Stimulated activated memory B cell treated with anti-CD40 and anti-IgM and Interleukin-4, amounts not matched to agents 10 μg/mL and 1 μg/mL and 100 μg/mL, for 72 hours (primary cell): ENCODE measurements at regions not wholly inside any gene's neighbourhood (a gene's known extent, or its start where the extent isn't known, plus 50 kb on each side); places are given as distances from the start of the nearest gene placed in this dataset.
"Not testable (repeated sequence)": the region's sequence is repeated elsewhere in the genome, so short reads cannot be mapped to it uniquely, and the experiment has no call there.

Experiments
- ATAC-seq: fragments of 150-1000 bp; cut with Tn5 transposase; 2 replicates; pipeline ENCODE4 v1.10.0; 2021
- H3K27ac Mint-ChIP-seq: one replicate; pipeline ENCODE4 v1.8.0; 2022; ENCODE audit warnings: mild to moderate bottlenecking, mixed read lengths
- H3K27me3 Mint-ChIP-seq: one replicate; pipeline ENCODE4 v1.8.0; 2022; ENCODE audit warnings: mixed read lengths
- H3K36me3 Mint-ChIP-seq: one replicate; pipeline ENCODE4 v1.8.0; 2022; ENCODE audit warnings: mixed read lengths
- H3K4me1 Mint-ChIP-seq: one replicate; pipeline ENCODE4 v1.8.0; 2022; ENCODE audit warnings: mixed read lengths
- H3K4me3 Mint-ChIP-seq: one replicate; pipeline ENCODE4 v1.8.0; 2022; ENCODE audit warnings: mild to moderate bottlenecking, moderate library complexity, mixed read lengths
- H3K9me3 Mint-ChIP-seq: one replicate; pipeline ENCODE4 v1.8.0; 2022; ENCODE audit warnings: mixed read lengths

GRCh38 chr3:94822298-94822697 is 759.4 kb downstream of the NSUN3 start:
- peaks cover 6% of the 10 kb centered on the region for H3K9me3 Mint-ChIP-seq
- ATAC-seq: no peak
- H3K27ac Mint-ChIP-seq: no peak overlapping the region
- no peak overlapping the region for H3K4me3 Mint-ChIP-seq
- H3K36me3 Mint-ChIP-seq: no peaks in the 10 kb centered on the region
- no peaks in the 10 kb centered on the region for H3K4me1 Mint-ChIP-seq
- no peaks in the 10 kb centered on the region for H3K27me3 Mint-ChIP-seq

DNA sequence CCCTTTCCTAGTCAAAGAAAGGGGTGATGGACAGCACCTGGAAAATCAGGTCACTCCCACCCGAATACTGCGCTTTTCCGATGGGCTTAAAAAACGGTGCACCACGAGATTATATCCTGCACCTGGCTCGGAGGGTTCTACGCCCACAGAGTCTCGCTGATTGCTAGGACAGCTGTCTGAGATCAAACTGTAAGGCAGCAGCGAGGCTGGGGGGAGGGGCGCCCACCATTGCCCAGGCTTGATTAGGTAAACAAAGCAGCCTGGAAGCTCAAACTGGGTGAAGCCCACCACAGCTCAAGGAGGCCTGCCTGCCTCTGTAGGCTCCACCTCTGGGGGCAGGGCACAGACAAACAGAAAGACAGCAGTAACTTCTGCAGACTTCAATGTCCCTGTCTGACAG is 783.4 kb downstream of the NSUN3 start:
- H3K36me3 Mint-ChIP-seq, H3K27ac Mint-ChIP-seq, H3K9me3 Mint-ChIP-seq, H3K4me1 Mint-ChIP-seq, H3K27me3 Mint-ChIP-seq, ATAC-seq, H3K4me3 Mint-ChIP-seq: not testable (repeated sequence)

DNA sequence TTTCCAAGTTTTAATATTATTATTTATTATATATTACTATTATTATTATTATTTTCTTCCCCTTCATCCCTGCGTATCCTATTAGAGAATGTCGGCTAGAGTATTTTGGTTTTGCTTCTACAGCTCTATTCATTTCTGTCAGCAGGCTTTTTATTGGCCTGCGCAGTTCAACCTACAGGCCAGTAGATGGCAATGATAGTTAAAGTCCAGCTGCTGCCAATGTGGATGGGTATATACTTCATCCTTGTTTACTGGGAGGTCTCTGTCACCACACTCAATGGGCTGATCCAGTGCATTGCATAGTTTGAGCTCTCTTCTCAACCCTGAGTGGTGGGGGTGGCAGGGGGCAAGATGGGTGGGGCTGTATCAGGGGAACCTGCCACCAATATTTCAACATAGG is 799.8 kb downstream of the NSUN3 start:
- Mint-ChIP-seq H3K36me3 (no peaks in the 10 kb centered on the region), H3K27ac (no peak overlapping the region), H3K4me1 (no peaks in the 10 kb centered on the region), H3K27me3 (no peaks in the 10 kb centered on the region), H3K4me3 (no peak overlapping the region), H3K9me3 (peaks cover 17% of the 10 kb centered on the region)
- ATAC-seq: no peak

DNA sequence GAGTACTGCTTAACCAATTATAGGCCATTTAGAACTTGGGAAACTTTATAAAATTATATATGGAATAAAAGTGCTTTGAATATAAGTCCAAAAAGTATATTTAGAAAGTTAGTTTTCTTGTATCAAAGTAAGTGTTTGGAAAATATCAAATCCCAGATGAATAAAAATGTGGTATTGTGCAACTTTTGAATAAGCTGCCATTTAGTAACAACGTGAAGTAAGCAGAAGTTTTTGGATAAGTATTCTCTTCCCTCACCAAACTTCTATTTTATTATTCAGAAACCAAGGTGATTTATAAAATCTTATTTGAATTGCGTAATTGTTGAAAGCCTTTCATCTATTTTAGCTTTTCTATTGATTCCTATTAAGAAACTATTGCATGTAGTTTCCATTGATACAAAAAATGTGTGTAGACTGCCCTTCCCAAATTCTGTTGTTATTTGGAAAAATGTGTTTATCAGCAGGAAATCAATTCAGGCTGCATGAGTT is 806.2 kb downstream of the NSUN3 start:
- Mint-ChIP-seq H3K27me3 (no peaks in the 10 kb centered on the region), H3K9me3 (peaks cover 11% of the 10 kb centered on the region), H3K4me1 (no peaks in the 10 kb centered on the region), H3K36me3 (no peaks in the 10 kb centered on the region), H3K27ac (no peak overlapping the region), H3K4me3 (no peak overlapping the region)
- no peak for ATAC-seq

DNA sequence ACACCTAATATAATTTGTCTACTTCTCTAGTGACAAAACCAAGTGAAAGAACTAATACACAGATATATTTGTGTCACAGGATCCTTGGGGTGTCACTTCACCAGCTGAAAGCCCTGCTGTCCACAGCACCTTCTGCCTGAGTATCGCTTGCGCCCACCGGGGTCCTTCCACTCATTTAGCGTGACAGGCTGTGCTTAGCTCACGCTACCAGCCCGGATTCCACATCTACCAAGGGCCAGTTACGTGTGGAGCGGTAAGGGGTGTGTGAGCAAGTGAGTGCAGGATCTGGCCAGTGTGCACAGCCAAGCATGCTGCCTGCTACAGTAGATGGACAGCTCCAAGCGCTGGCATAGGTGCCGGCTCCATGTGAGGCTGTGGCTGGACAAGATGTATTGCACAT is 810.9 kb downstream of the NSUN3 start:
- no peaks in the 10 kb centered on the region for H3K9me3 Mint-ChIP-seq
- H3K36me3 Mint-ChIP-seq: no peaks in the 10 kb centered on the region
- no peaks in the 10 kb centered on the region for H3K27me3 Mint-ChIP-seq
- no peak overlapping the region for H3K27ac Mint-ChIP-seq
- ATAC-seq: no peak
- H3K4me3 Mint-ChIP-seq: no peak overlapping the region
- no peaks in the 10 kb centered on the region for H3K4me1 Mint-ChIP-seq

- no peaks in the 10 kb centered on the region for H3K36me3 Mint-ChIP-seq
- H3K4me3 Mint-ChIP-seq: no peak overlapping the region
- no peak for ATAC-seq
- H3K4me1 Mint-ChIP-seq: no peaks in the 10 kb centered on the region
- H3K27me3 Mint-ChIP-seq: no peaks in the 10 kb centered on the region
- H3K9me3 Mint-ChIP-seq: no peaks in the 10 kb centered on the region
- H3K27ac Mint-ChIP-seq: no peak overlapping the region
Measured at GRCh38 chr3:94875149-94875548, 812.3 kb downstream of the NSUN3 start.

- no peaks in the 10 kb centered on the region for H3K27me3 Mint-ChIP-seq
- H3K36me3 Mint-ChIP-seq: no peaks in the 10 kb centered on the region
- H3K9me3 Mint-ChIP-seq: peaks cover 3% of the 10 kb centered on the region
- no peak for ATAC-seq
- H3K4me1 Mint-ChIP-seq: no peaks in the 10 kb centered on the region
- H3K4me3 Mint-ChIP-seq: no peak overlapping the region
- H3K27ac Mint-ChIP-seq: no peak overlapping the region
Measured at GRCh38 chr3:94887065-94887464, 824.2 kb downstream of the NSUN3 start.

- H3K27me3 Mint-ChIP-seq: no peaks in the 10 kb centered on the region
- ATAC-seq: no peak
- H3K36me3 Mint-ChIP-seq: no peaks in the 10 kb centered on the region
- H3K4me3 Mint-ChIP-seq: no peak overlapping the region
- no peak overlapping the region for H3K27ac Mint-ChIP-seq
- no peaks in the 10 kb centered on the region for H3K4me1 Mint-ChIP-seq
- H3K9me3 Mint-ChIP-seq: no peaks in the 10 kb centered on the region
Measured at GRCh38 chr3:94896994-94897393, 834.1 kb downstream of the NSUN3 start.

DNA sequence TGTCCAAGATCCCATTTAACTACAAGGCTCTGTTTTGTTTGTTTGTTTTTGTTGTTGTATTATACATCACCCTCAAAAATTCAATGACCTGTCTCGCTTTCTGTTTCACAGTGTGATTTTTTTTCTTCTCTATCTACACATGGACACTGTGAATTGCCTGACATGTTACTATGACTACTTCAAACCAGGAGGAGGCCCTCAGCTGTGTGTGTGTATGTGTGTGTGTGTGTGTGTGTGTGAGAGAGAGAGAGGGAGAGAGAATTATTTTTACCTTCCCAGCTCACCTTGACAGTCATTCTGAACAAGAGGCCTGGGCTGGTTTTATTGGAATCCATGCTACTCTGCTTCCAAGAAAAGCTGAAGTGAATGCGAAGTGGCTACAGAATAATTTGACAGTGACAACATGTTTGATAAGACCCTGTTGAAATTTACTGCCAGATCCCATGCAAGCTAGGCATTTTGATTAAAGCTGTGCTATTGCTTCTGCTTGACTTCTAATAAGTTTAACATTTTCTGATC is 841.4 kb downstream of the NSUN3 start:
- Mint-ChIP-seq H3K9me3 (peaks cover 6% of the 10 kb centered on the region), H3K27me3 (no peaks in the 10 kb centered on the region), H3K27ac (no peak overlapping the region), H3K4me3 (no peak overlapping the region), H3K4me1 (no peaks in the 10 kb centered on the region), H3K36me3 (no peaks in the 10 kb centered on the region)
- ATAC-seq: no peak

DNA sequence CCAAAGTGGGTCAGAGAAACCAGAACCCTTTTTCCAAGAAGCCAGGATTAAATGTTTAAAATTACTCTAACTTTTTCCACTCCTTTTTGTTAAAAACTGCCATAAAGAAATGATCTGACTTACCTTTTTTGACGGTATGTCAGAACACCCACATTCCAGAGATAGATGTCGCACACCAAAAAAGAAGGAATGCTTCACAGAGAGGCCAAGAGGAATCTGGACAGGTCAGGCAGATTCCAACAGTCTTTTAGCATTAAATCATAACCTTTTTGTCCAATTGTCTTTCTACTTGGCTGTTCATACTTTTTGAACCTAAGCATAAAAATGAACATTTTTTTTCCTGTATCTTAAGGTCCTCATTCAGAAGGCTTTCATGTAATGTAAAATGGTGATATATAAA is 846.9 kb downstream of the NSUN3 start:
- Mint-ChIP-seq H3K36me3 (no peaks in the 10 kb centered on the region), H3K4me1 (no peaks in the 10 kb centered on the region), H3K9me3 (peaks cover 7% of the 10 kb centered on the region), H3K27ac (no peak overlapping the region), H3K27me3 (no peaks in the 10 kb centered on the region), H3K4me3 (no peak overlapping the region)
- no peak for ATAC-seq

- no peaks in the 10 kb centered on the region for H3K4me1 Mint-ChIP-seq
- H3K4me3 Mint-ChIP-seq: no peak overlapping the region
- H3K36me3 Mint-ChIP-seq: no peaks in the 10 kb centered on the region
- no peaks in the 10 kb centered on the region for H3K27me3 Mint-ChIP-seq
- H3K9me3 Mint-ChIP-seq: peaks cover 3% of the 10 kb centered on the region
- no peak overlapping the region for H3K27ac Mint-ChIP-seq
- no peak for ATAC-seq
Measured at GRCh38 chr3:94912656-94913055, 849.8 kb downstream of the NSUN3 start.

DNA sequence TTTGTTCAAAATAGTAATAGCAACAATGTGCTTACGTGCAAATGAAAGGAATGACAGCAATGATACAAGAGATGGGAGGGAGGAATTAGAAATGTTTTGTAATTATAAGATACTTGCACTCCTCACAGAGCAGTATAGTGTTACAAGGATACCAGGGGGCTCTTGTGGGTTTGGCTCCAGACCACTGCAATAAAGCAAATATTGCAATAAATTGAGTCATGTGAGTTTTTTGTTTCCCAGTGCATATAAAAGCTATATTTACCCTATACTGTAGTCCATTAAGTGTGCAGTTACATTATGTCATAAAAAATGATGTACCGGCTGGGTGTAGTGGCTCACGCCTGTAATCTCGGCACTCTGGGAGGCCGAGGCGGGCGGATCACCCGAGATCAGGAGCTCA is 864.3 kb downstream of the NSUN3 start:
- H3K9me3 Mint-ChIP-seq: no peaks in the 10 kb centered on the region
- no peak overlapping the region for H3K27ac Mint-ChIP-seq
- no peak overlapping the region for H3K4me3 Mint-ChIP-seq
- H3K27me3 Mint-ChIP-seq: no peaks in the 10 kb centered on the region
- H3K4me1 Mint-ChIP-seq: no peaks in the 10 kb centered on the region
- no peaks in the 10 kb centered on the region for H3K36me3 Mint-ChIP-seq
- no peak for ATAC-seq

DNA sequence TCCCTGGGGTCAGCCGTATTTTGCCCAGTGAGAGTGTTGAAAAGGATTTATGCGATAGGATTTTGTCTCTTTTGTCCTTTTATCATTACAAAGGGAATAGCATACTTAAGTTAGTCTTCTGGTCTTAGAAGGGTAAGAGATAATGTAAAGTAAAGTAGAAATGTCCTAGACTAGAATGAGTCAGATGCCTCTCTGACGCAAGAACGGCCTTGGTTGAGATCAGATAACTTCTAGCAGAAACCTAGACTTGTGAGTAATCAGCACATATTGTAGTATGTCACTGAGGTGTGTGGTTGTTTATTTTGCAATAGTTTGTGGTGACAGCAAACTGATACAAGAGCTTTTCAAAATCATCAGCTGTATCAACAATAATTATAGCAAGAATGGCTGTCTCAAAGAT is 866.1 kb downstream of the NSUN3 start:
- Mint-ChIP-seq H3K27me3 (no peaks in the 10 kb centered on the region), H3K4me3 (no peak overlapping the region), H3K27ac (no peak overlapping the region), H3K4me1 (no peaks in the 10 kb centered on the region), H3K9me3 (no peaks in the 10 kb centered on the region), H3K36me3 (no peaks in the 10 kb centered on the region)
- ATAC-seq: no peak

- Mint-ChIP-seq H3K36me3 (no peaks in the 10 kb centered on the region), H3K27ac (no peak overlapping the region), H3K9me3 (peaks cover 4% of the 10 kb centered on the region), H3K4me1 (no peaks in the 10 kb centered on the region), H3K27me3 (no peaks in the 10 kb centered on the region), H3K4me3 (no peak overlapping the region)
- ATAC-seq: no peak
Measured at GRCh38 chr3:94935738-94936580, 873.1 kb downstream of the NSUN3 start.

- Mint-ChIP-seq H3K27ac (no peak overlapping the region), H3K4me3 (no peak overlapping the region), H3K4me1 (no peaks in the 10 kb centered on the region), H3K27me3 (no peaks in the 10 kb centered on the region), H3K9me3 (peaks cover 7% of the 10 kb centered on the region), H3K36me3 (no peaks in the 10 kb centered on the region)
- no peak for ATAC-seq
Measured at GRCh38 chr3:94937980-94938379, 875.1 kb downstream of the NSUN3 start.

- Mint-ChIP-seq H3K4me1 (no peaks in the 10 kb centered on the region), H3K27me3 (no peaks in the 10 kb centered on the region), H3K36me3 (no peaks in the 10 kb centered on the region), H3K9me3 (peaks cover 9% of the 10 kb centered on the region), H3K4me3 (no peak overlapping the region), H3K27ac (no peak overlapping the region)
- ATAC-seq: peak; percentile 20
Measured at GRCh38 chr3:94946683-94947082, 883.8 kb downstream of the NSUN3 start.
